ENCODE measurements at regions not wholly inside any gene's neighbourhood (a gene's known extent, or its start where the extent isn't known, plus 50 kb on each side); places are given as distances from the start of the nearest gene placed in this dataset.

DNA sequence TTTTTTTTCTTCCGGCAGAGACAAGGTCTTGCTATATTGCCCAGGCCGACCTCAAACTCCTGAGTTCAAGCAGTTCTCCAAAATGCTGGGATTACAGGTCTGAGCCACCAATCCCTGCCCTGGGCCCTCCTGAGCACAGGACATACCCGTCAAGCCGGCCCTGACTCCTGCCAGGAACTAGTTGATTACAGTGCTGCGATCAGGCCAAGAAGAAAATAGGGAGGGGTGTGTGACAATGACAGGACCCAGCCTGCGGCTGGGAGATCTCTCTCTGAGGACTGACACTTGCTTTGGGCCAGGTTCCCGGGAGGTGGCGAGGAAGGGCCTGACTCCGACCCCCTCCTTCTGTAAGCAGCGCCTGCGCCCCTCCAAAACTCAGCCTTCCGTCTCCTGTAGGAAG is 276.6 kb downstream of the MRTFB start:
- TF ChIP-seq YY1 (IDR thresholded peaks at IDR 0.05; ENCODE audit: insufficient read depth, insufficient read length), result no peak
- TF ChIP-seq ZNF274 (IDR thresholded peaks at IDR 0.05; ENCODE audit: low read depth, low read length), result no peak

All from NT2/D1 (cell line).